GM18499 (cell line): ENCODE measurements at regions not wholly inside any gene's neighbourhood (a gene's known extent, or its start where the extent isn't known, plus 50 kb on each side); places are given as distances from the start of the nearest gene placed in this dataset.

Source experiments
- ATAC-seq: cut with Tn5 transposase; IDR thresholded peaks from one replicate; pipeline ENCODE4 v1.9.1; 2021; ENCODE audit warnings: moderate number of reproducible peaks; ENCODE audit not compliant: insufficient read depth, unreplicated experiment

DNA sequence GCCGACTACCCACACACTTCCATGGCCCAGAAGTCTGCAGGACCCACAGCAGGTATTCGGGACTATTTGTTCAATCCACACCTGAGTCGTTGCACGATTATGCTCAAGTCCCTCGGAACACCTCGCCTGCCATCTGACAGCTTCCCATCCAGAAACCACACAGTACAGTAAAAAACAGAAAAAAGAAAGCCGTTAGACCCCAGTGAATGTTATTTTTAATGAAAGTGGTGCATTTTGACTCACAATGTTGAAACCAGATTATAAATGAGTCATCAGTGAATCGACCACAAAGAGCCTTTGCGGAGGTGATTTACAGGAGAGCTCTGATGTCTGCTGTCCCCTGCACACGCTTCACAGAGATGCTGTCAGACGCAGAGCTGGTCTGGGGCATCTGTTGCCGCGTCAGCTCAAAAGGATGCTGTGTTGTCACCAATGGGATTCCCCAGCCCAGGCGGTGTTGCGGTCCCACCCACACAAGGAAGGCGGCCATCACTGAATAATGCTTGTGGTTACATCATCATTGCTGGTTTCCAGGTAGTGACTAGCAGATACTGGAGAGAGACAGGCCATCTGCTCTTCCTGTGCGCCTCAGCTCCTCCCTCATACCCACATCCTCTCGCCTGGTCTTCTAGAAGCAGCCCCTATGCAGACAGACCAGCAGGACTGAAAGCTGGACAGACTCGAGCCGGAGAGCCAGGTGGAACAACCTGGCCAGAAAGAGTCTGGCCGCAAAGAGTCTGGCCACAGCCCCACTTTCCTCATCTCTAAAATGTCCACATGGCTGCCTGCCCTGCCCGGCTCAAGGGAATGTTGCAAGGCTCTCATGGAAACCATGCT is 116.8 kb downstream of the TOMM20 start:
- peak; percentile 62 for ATAC-seq

DNA sequence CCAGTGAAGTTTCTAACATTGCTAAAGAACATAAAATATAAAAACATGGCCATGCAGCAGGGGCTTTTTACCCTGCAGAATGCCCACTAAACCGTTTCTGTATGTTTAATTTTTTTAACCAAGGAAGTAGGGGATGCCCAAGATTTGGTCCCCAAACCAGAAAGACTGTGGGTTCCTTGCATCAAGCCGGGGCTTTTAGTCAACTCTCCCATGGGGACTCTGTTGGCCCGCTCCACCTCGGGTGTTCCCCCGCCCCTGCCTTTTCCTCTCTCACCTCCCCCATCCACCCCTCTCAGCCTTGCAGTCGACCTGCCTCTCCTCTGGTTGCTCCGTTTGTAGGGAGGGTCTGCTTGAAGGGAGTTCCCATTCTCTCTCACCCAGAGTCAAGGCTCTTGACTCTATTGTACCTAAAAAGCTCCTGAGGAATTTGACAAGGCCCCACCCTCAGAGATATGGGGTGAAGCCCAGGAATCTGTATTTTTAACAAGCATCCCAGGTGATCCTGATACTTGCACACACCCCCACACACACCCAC is 117.5 kb downstream of the TOMM20 start:
- no peak for ATAC-seq

DNA sequence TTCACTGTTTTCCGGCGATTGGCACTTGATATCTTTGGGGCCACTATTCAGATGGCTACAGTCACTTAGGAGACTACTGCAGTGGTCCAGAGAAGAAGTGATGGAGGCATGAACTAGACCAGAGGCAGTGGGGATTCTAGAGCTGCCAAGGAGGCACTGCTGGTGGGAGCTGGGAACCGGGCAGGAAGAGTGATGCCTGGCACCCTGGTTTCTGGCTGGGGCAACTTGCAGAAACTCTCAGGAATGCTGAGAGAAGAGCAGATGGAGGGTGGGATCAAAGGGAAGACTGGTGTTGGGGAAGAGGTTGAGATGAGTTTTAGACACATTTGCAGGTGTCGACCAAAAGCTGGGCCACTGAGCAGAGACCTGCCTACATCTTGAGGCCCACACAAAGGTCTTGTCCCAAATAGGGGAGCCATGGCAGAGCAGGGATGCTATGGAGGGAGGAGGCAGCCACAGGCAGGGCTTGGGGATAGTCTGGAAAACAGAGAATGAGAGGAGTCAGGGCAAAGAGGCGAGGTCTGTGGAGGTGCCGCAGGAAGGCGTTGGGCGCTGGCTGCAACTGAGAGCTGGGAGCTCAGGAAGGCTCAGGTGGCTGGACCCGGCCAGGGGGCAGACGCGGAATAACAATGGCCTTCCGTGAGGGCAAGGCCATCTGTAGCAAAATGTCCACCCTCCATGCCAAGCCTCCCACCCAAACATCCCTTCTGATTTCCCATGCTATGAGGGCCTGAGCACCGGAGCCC is 118.9 kb downstream of the TOMM20 start:
- no peak for ATAC-seq

DNA sequence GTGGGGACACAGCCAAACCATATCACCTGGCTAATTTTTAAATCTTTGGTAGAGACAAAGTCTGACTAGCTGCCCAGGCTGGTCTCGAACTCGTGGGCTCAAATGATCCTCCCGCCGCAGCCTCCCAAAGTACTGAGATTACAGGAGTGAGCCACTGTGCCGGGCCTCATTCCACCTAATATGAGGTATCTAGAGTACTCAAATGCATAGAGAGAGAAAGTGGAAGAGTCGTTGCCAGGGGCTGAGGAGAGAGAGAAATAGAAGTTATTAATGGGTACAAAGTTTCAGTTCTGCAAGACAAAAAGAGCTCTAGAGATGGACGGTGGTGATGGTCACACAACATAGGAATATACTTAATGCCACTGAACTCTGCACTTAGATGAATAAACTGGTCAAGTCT is 119.6 kb downstream of the TOMM20 start:
- no peak for ATAC-seq

DNA sequence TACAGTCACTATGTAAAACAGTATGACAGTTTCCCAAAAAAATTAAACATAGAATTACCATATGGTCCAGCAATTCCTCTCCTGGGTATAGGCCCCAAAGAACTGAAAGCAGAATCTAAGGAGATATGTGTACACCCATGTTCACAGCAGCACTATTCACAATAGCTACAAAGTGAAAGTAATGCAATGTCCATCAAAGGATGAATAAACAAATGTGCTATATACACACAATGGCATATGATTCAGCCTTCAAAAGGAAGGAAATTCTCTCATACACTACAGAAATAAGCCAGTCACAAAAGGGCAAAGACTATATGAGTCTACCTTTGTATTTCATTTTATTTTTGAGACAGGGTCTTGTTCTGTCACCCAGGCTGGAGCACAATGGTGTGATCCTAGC is 120.4 kb downstream of the TOMM20 start:
- ATAC-seq, result no peak

DNA sequence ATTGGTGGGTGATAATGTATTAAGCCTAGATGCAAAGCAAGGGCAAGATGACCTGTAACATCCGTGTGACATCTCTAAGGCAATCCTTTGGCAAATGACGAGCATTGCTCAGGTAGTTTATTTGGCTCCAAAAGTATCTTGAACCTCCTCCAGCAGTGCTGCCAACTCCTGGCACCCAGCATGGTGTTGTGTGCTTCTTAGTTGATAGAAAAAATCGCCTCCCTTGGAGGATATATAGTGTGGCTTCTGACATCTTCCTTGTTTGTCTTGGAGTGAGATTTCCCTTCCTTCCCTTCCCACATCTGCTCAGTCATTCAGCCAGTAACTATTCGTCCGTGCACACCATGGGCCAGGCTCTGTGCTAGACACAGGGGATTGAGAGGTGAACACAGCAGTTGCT is 121.8 kb downstream of the TOMM20 start:
- ATAC-seq, result no peak

DNA sequence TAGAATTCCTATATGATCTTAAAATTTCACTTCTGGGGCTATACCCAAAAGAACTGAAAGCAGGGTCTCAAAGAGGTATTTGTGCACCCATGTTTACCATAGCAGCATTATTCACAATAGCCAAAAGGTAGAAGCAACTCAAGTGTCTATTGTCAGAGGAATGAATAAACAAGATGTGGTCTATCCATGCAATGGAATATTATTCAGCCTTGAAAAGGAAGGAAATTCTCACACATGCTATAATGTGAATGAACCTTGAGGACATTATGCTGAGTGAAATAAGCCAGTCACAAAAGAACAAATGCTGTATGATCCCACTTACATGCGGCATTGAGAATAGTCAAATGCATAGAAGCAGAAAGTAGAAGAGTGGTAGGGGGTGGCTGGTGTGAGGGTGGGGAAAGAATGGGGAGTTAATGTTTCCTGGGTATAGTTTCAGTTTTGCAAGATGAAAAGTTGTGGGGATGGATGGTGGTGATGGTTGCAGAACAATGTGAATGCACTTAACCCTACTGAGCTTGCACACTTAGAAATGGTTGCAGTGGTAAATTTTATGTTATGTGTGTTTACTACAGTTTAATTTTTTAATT is 122.4 kb downstream of the TOMM20 start:
- no peak for ATAC-seq

DNA sequence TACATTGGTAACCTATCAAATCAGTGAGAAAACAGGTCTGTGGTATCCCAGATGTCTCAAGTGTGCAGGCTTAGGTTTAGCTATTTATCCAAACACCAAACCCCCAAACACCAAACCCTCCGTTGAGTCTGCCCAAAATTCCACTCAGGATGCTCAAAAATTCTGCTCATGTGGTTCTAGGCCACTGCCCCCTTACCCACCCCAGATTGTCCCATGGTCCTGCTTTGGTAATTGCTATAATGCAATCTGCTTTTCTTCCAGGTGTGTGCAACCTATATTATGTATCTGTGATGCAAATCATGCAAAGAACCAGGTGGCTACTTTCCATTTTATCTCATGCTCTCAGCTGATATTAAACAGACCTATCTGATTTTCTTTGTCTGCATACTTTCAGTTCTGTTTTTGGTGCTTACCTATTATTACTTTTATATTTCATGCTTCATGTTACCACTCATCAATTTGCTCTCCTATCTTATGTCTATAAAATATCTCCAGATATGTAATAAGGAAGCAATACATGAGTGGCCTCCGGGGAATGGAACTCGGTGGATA is 123.7 kb downstream of the TOMM20 start:
- no peak for ATAC-seq

DNA sequence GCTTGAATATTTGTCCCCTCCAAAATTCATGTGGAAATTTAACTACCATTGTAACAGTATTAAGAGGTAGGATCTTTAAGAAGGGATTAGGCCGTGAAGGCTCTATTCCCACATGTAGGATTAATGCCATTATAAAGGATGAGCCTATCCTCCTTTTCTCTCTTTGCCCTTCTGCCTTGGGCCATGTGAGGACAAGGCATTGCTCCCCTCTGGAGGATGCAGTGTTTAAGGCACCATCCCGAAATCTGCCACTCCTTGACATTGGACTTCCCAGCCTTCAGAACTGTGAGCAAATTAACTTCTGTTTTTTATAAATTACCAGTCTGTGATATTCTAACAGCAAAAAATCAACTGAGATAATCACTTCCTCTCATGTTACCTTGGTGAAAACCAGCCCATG is 124.4 kb downstream of the TOMM20 start:
- ATAC-seq, result no peak

DNA sequence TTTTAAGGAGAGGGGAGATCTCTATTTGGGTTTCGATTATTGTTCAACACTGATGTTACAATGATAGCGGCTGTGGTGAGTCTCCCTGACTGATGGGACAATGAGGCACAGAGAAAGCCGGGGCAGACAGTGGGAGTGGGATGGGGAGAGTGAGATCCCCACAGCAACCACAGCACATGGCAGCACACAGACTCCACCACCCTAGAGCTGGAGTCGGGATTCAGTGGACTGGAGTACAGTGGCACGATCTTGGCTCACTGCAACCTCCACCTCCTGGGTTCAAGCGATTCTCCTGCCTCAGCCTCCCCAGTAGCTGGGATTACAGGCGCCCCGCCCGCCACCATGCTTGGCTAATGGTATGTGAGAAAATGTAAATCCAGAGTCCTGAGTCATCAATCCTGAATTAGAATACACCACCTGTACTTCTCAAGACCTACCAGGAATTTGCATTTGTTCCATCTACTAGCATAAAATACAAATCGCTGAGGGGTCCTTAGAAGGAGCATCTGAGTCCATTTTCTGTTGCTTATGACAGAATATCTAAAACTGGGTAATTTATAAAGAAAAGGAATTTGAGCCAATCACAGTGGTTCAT is 125.8 kb downstream of the TOMM20 start:
- ATAC-seq, result no peak

DNA sequence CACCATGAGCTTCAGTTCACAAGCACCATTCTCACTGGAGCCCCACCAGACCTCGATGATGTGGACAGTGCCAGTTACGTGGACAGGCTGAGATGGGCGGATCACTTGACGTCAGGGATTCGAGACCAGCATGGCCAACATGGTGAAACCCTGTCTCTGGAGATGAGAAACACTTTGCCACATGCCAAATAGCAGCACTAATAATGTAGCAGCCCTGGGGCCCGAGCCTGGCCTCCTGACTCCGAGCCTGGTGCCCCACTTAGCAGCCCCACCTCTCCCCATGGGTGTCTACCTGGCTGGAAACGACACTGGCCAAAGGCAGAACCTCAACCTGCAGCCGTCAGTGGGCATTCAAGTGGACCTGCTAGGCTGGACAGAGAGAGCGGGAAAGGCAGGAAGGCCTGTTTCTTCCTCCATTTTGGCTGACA is 129.1 kb downstream of the TOMM20 start:
- no peak for ATAC-seq

DNA sequence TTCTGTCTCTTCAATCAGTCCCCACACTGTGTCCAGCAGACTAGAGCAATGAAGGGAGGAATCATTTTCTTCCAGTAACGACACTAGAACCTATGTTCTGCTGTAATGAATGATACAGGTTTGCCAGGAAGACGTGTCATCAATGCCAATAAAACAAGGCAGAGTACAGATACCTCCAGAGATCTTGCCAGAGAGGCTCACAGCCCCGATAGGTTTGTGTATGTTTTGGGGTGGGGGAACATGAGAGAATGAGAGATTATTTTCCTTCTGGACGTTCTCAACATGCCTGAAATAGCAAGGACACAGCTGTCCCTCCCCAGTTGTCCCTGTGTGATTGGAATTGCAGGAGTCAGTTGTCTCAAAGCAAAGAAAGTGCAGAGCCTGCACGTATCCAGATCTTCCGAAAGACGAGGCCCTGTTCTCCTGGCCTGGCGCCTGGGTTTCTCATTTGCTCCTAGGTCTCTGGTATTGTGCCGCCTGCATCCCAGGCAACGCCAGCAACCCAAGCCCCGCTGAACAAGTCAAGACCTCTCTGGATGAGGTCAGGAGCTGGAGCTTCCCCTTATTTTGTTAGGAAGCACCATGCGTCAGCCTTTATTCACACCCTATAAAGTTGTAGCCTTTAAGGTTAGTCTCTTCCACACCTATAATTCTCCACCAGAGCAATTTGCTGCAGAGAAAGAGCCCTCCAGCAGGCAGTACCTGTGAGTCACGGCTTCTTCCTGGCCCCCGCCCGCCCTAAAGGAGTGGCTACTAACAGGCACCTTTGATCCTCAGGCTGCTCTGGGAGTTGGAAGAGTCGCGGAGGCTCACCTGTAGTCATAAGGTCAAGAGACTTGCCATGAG is 130.5 kb downstream of the TOMM20 start:
- ATAC-seq, result no peak

DNA sequence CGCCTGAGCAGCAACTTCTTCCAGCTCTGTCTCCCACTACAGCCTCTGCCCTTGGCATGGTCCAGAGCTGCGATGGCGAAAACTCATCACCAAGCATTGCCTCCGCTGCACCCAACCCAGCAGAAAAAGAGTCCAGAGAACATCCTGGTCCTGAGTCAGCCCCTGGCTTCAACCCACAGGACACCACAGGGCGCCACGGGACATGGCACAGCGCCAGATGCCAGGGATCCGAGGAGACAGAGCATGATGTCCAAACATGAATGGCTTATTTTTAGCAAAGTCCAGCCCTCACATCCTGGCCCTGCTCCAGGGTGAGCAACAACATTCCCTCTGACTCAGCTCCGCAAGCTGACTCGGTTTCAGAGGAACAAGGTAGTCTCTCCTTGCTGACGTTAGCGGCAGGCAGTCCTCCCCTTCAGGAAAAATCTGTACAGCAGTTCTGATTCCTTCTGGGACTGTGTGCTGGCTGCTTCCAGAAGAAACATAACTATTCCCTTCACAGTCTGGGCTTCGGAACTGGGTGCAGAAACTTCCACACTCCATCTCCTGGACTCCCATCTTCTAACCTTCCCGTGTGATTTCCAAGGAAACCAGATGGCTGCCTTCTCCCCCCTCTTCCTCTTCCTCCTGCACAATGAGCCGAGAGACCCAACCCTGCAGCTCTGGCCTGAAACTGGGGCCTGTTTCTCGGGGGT is 131.3 kb downstream of the TOMM20 start:
- no peak for ATAC-seq

DNA sequence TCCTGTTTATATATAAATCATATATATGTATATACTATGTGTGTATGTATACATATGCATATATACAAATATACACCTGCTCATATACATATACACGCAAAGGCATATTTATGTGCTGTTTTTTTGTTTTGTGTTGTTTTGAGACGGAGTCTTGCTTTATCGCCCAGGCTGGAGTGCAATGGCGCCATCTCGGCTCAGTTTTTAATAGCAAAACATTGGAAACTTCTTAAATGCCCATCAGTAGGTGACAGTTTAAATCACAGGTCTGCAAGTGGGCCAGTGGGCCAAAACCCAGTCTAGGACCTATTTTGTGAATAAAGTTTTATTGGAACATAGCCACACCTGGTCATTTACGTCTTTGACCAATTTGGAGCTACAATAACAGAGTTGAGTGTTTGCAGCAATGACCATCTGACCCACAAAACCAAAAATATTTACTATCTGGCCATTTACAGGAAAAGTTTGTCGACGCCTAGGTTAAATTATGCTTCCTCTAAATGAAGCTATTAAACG is 132.3 kb downstream of the TOMM20 start:
- no peak for ATAC-seq

DNA sequence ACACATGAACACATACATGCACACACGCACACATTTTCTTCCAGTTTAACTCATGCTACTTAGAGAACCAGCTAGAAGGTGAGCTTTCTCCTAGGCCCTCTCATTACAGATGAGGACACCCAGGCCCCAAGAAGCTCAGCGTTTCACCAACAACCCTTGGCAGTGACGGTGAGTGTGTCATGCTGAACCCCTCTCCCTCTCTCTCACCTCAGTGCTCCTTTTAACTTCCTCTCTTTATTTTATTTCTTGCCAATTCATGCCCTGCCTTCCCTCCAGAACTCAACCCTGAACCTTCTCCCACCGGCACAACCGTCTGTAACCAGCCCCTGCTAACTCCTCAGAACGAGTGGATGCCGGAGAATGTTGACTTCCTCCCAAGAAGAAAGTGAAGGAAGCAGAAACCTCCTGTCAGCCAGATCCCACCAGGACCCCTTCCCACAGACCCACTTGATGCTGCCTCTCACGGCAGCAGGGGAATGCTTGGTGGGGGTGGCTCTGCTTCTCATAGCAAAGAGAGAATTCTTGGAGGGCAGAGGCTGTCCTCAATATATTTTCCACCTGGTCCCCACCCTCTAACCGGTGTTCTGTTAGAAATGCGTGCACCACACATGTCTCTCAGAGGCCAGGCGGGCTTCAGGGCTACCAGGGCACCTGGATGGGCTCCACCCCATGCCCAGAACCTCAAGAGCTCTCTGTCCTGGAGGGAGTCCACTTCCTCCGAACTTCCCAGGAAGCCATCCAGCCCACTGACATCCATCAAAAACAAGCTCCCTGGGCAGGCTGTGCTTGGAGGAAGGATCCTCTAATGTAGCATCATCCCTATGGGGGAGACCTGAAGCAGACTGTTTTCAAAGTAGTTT is 134.0 kb downstream of the TOMM20 start:
- no peak for ATAC-seq

DNA sequence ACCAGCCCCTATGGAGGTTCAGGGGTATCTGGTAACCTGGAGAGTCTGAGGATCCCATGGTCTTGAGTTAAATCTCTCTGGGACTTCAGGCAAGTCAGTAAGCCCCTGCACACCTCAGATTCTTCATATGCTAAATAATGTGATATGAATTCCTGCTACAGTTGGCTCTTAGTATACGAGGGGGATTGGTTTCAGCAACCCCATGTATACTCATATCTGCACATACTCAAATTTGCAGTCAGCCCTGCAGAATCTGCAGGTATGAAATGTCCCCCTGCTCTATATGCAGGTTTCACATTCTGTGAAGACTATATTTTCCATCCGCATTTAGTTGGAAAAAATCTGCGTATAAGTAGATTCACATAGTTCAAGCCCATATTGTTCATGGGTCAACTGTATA is 136.6 kb downstream of the TOMM20 start:
- ATAC-seq, result no peak

DNA sequence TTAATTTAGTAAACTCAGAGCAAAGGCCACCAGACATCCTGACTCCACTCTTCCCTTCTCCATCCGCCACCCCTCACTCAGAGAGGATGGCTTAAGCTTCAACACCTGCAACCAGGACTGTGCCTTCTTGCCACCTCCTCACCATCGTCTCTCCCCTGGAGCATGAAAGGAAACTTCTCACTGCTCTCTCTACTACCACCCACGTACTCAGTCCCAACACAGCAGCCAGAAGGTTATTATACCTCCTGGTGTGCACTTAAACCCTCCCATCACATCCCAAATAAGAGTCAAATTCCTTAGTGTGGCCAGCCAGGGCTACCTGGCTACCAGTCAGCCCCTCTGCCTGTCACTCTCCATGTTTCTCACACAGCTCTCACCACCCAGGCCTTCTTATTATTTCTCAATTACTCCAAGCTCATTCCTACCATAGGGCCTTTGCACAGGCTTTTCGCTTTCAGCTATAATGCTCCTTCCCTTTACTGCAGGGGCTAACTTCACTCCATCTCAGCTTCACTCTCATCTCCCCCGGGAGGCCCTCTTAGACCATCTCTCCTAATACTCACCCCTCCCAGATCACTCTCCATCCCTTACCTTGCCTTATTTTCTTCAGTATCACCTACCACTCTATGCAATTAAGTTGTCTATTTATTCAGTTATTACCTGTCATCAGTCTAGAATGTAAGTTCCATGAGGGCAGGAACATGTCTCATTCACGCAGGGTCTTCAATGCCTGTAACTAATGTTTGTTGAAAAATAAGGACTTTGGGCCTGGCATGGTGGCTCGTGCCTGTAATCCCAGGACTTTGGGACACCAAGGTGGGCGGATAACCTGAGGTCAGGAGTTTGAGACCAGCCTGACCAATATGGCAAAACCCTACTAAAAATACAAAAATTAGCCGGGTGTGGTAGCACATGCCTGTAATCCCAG is 137.5 kb downstream of the TOMM20 start:
- no peak for ATAC-seq
